Nucleus accumbens (tissue), 56 donors: ENCODE measurements at regions not wholly inside any gene's neighbourhood (a gene's known extent, or its start where the extent isn't known, plus 50 kb on each side); places are given as distances from the start of the nearest gene placed in this dataset.
"Not testable (repeated sequence)": the region's sequence is repeated elsewhere in the genome, so short reads cannot be mapped to it uniquely, and the experiment has no call there.

Experiments used
- DNase-seq, 56 donors: peaks; one replicate each; lab custom pipeline; 2025; lab: John Stamatoyannopoulos, UW

DNA sequence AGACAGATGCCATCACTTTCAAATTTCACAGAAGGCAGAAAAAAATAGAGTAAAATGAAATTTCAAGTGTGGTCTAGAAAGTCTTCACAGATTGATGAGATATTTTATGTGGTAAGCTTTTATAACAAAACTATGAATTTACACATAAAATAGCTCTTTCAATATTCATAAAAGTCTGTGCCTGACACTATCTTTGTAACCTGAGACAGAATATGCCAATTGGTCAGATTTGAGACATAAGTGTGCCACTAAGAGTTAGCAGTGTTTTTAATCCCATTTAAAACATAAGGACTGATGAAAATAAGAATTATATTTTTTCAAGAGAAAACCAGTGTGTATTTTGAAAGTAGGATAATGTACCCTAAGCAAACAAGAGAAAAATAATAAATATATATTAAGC lies 769.5 kb upstream of the LUZP2 start:
- DNase-seq, result no peak

DNA sequence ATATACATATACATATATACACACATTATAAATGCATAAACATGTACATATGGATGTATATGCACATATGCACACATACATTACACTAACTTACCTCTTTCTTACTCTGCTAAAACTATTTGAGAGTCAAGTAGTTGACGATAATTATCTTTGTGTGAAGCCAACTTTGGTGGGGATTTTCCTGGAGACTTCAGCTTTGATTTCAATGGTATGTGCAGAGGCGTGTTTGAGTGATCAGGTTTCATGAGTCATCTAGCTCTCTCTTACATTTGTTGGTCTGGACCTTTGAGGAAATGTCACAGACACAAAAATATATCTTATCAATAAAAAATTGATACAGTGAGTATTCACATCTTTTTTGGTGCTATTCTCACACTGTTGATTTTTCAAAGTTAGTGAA lies 769.1 kb upstream of the LUZP2 start:
- DNase-seq, result no peak

DNA sequence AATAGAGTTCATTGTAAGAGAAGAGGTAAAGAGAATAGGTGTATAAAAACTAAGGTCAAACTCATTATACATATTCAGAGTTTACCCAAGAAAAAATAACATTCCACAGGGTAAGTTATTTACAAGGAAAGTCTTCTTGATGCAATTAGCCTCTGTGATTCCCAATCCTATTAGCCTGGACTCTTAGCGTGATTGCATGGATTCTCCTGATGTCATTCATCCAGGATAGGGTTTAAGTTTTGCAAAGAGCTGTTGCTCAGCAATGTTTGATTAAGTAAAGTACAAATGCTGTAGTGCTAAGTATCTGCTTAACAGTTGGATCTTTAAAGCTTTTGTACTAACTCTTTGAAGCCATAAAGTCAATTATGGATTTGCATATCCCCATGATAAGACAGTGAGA lies 767.8 kb upstream of the LUZP2 start:
- no peak for DNase-seq

DNA sequence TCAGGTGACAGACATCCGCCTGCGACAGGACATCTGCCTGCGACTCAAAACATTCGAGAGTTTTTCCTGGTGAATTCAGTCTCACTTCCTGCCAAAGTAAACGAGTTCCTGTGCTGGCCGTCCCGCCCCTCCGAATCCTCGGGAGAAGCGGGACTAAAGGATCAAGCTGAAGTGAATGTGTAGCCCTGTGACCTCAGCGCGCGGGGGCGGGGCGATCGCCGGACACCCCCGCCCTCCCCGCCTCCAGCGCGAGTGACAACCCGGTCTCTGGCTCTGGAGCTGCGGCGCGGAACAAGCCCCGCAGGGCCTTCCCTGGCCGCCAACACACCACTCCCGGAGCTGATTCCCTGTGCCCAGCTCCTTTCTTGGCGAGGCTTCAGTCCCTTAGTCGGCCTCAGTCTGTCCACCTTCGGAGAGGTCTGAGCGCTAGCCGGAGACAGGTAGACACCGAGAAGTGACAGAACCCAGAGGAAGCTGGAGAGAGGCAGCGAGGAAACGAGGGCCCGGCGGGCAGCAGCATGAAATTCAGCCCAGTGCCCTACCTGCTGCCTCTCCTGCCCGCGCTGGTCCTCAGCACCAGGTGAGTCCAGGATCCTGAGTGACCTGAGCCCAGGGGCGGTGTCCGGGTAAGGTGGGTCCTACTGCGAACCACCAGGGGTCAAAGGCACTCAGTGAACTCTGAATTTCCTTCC lies 766.4 kb upstream of the LUZP2 start:
- DNase-seq, result no peak

DNA sequence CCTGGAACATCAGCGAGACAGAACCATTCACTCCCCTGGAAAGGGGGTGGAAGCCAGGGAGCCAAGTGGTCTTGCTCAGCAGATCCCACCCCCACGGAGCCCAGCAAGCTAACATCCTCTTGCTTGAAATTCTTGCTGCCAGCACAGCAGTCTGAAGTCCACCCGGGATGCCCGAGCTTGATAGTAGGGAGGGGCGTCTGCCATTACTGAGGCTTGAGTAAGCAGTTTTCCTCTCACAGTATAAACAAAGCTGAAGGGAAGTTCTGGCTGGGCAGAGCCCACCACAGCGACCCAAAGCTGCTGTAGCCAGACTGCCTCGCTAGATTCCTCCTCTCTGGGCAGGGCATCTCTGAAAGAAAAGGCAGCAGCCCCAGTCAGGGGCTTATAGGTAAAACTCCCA lies 764.8 kb upstream of the LUZP2 start:
- no peak for DNase-seq

DNA sequence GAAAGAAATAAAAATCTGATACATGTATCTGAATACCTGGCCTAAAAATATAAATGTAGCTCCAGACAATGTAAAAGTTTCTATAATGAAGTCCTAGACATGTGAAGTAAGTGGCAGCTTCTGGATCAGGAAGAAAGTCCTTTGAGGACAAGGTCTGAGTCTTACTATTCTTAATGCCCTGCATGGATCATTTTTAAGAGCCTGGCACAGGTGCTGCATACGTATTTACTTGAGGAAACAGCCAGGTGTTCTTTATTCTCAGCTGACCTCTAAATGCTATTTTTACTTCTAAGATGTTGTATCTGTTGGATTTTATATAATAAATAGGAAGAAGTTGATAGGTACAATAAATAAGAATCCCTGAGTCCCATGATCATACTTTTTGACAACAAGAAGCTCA lies 750.0 kb upstream of the LUZP2 start:
- no peak for DNase-seq

DNA sequence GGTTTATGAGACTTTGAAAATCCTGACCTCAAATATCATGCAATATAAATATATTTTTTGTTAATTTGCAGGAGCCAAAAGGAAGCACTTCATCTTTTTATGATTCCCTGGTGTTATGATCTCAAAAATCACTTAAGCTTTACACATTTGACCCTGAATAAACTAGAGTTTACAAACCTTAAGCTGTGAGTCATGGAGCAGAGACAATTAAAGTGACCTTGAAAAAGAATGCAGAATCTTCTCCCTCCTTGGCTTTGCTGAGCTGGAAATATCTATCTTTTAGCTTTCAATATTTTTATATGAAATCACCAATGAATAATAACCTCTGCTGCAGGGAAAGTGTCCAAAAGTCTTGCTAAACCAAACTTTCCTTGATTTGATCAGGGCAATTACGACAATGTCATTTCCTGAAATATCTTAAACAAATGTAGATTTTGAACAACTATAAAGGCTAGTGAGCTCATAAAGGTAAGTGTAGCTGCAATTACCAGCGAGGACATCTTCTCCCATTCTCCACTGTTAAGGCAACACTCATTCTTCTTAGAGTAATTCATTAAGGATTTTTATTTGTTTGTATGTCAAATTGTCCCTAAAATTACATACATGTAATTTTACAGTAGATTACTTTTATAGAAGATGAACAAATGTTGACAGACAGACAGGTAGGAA lies 747.0 kb upstream of the LUZP2 start:
- no peak for DNase-seq

DNA sequence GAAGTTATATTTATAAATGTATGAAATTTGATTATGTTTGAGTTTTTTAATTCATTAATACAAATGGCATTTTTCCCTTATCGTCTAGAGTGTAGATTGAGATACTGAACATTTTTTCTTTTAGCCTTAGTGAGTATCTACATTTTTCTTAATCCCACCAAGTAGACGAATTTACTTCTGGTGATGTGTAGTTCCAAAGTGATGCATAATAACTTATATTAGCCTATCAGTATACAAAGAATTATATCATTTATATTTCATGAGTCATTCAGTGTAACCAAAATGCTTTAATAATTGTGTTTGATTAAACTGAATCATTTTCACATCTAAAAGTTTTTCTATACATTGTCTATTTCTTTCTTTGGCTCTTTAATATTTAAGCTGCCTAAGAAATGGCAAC lies 745.6 kb upstream of the LUZP2 start:
- no peak for DNase-seq

DNA sequence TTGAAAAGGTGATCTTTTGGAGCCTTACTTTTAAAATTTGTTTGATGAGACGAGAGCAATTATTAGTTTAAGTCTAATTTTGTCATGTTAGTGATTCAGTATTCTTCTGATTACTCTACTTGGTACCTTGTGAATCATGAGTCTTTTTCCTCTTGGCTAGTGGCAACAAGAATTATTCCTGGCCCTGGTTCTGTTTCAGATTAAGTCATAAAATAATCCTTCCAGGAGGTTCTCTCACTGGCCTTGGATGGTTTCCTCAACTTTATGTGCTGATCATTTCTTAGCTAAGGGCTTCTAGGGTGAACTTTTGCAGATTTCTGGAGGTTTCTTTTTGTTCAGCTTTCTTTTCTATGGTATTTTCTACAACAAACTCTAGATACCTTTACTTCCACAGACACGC lies 741.8 kb upstream of the LUZP2 start:
- DNase-seq, result no peak

DNA sequence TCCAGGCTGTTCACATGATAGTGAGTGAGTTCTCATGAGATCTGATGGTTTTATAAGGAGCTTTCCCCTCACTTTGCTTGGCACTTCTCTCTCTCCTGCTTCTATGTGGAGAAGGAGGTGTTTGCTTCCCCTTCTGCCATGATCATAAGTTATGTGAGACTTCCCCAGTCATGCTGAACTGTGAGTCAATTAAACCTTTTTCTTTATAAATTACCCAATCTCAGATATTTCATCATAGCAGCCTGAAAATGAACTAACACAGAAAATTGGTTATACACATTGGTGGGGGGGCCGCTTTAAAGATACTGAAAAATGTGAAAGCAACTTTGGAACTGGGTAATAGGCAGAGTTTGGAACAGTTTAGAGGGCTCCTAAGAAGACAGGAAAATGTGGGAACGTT lies 741.1 kb upstream of the LUZP2 start:
- DNase-seq, result no peak

DNA sequence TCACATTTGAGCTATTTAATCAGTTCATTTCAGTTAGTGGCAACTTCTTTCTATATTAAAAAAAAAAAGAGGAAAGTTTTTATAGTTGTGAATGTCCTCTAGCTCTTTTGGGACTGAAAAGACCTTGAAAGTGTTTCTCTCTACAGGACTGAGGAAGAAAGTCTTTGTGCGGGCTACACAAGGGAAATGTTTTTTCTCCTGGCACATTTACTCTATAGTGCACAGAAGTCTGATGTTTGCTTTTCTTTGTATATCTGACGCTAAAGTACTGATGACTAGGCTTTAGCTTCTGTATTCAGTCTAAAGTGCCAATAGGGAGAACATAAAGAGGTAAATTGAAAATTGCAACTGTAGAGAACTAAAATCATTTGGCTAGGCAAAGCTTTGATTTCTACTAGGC lies 737.4 kb upstream of the LUZP2 start:
- no peak for DNase-seq

DNA sequence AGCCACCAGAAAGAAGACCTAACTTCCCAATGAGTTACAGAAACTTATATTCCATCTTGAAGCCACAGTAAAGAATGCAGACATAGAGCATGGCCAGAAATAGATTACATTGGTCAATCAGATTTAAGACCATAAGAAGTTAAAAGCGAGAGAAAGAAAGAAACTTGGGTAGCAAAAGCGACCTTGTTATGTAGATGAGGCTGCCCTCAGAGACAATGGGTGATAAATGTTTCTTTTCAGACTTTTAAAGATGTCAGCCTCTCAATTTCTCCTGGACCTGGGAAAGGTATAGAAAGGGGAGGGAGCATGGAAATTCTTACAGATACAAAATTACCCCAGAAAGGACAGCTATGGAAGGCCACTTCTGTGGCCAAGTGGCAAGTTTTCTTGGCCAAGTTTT lies 732.6 kb upstream of the LUZP2 start:
- no peak for DNase-seq

DNA sequence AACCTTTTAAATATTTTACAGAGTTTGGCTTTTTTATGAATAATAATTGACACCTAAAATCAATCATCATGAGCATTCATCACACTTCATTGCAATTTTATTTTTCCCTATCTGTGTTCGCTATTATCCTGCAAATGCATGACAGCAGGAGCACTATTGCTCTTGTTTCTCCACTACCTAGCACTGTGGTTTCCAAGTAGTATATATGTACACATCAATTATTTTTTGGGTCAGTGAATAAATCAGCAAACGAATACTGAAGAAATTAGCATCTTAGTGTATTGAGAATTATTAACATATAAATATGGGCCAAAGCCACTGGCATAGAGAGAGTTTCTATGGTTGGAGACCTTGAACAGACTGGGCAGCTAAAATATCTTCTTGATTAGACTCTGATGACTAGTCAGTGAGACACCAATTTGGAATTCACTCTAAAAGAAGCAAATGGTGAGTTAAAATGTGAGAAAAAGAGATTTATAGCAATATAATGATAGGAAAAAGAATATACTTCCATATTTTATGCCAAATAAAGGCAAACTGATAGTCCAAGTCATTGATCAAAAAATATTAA lies 731.1 kb upstream of the LUZP2 start:
- no peak for DNase-seq

DNA sequence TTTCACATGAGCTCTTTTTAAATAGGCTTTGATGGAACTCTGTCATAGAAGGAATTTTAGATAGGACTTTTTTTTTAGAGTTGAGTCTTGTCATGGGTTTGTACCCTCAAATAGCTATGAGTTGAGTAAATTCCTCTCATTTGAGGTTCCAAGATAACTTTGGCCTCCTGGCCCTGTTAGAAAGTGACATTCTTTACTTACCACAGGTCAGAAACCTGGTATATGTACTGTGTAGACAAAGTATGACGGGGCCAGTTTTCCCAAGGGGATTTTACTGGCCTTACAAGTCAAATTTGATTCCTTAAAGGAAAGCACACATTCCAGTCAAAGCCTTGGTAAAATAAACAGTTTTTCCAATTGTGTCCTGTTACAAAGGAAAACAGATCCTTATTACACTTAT lies 729.3 kb upstream of the LUZP2 start:
- DNase-seq, result no peak

DNA sequence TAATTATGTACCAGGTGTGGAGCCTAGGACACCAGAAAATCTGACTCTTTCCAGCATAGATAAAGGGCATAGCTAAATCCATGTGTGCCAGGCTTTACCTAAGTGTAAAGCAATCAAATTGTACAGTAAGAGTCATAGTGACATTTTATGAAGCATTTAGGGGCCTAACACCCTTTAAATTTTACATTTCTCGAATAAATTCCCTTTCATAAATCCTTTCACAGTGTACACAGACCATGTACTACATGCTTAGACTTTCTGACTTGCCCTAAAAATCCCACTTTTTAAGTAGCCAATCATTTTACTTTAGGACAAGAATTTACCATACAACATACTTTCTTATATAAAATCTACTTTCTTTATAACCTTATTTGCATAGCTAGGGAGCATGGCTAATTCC lies 727.6 kb upstream of the LUZP2 start:
- DNase-seq, result no peak

DNA sequence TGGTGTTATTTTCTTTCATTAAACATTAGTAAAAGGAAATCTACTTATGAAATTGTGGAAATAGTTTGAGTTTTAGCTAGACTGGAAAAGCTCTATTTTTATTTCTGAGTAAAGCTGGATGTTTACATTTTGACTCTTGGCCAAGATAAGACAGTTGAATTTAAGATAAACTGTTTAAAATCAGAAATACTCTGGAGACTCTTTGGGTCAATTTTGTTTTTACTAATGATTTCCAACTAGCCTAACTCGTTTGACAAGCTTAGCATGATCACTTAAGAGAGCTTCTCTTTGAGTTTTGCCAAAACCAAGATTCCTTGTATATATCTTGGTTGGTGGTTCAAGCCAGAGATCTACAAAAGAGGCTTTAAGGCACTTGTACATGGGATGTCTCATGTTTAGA lies 724.8 kb upstream of the LUZP2 start:
- no peak for DNase-seq

DNA sequence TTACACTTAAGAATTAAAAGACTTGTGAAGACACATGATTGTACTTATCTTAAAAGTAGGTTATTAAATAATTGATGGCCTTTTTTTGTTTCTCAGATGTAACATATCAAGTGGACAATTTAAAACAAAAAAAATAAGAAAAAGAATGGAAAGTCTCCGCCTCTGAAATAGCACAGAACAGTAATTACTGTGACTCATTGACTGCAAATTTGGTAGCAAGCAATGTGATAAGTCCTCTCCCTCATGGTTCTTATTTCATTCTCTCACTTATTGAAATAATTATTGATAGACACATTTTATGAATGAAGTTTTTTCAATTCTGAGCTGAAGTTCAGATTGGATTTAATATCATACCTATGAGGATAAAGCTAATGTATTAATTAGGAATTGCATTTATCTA lies 717.9 kb upstream of the LUZP2 start:
- no peak for DNase-seq

DNA sequence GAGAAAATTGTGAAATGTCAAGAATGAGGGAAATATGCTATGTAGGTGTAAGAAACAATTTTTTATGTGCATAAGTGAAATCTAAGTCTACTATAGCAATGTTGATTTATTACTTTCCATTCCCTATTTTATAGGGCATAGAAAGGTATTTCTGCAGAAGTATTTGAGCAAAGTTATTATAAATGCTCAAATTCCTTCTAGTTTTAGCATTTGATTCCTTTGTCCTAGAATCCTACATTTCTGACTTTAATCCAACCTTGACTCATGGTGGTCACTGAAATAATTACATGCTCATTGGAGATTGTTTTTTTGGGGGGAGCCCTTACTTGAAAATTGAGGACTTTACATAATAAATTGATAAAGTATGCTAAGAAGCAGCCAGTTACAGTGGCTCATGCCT lies 716.6 kb upstream of the LUZP2 start:
- DNase-seq, result no peak

DNA sequence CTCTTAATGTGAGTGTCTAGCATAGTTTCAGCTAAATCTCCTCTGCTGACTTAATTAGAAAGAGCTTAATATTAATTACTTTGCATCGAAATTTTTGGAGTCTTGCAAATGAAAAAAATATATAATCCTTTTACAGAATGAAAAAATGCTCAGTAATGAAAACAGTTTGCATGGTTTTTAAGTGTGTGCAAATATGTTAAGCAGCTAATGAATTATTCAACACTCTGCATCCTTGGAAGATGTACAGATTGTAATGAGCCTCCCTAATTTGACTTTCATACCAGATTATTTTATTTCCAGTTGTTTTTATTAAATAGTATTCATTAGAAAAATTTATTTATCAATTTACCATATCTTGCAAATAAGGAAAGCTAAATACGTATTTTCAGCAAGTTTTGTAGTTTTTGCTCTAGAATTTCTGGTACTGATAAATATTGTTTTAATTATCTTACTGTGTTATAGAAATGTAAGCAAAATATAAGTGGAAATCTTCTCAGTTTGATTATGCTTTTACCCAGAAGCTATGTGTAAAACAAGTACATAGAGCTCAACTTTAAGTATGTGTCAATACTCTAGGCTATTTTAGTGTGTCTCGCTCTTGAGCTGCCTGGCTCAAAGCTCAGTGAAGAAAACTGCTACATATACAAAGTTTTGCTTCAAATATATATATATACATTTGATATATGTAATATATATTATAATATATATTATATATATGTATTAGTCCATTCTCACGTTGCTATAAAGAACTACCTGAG lies 714.9 kb upstream of the LUZP2 start:
- no peak for DNase-seq

DNA sequence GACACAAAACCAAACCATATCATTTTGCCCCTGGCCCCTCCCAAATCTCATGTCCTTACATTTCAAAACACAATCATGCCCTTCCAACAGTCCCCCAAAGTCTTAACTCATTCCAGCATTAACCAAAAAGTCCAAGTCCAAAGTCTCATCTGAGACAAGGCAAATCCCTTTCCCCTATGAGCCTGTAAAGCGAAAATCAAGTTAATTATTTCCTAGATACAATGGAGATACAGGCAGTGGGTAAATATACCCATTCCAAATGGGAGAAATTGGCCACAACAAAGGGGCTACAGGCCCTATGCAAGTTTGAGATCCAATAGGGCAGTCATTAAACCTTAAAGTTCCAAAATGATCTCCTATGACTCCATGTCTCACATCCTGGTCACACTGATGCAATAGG lies 709.9 kb upstream of the LUZP2 start:
- DNase-seq, result not testable (repeated sequence)

DNA sequence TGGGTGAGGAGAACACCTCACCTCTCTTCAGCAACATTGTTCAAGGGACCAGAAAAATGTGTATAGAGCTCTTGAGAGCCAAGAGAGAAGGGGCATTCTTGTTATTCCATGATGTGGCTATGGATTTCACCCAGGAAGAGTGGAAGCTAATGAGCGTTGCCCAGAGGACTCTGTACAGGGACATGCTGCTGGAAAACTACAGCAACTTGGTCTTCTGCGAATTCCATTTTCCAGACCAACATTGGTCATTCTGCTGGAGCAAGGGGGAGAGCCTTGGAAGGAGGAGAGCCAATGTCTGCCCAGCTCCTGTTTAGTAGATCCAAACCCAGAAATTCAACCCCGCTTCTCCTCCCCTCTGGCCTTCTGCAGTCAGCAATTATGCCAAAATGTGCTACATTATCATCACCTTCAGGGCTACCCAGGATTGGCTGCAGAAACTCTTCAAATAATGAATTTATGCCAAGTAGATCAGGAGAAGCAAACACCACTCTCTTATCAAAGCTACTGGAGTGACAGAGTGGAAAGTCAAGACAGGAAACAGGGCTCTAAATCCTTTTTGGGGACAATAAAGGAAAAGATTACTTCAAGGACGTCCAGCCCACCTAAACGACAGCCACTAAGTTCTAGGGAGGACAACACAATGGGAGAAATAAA lies 707.5 kb upstream of the LUZP2 start:
- DNase-seq, result no peak
